ENCODE measurements at regions not wholly inside any gene's neighbourhood (a gene's known extent, or its start where the extent isn't known, plus 50 kb on each side); places are given as distances from the start of the nearest gene placed in this dataset.

DNA sequence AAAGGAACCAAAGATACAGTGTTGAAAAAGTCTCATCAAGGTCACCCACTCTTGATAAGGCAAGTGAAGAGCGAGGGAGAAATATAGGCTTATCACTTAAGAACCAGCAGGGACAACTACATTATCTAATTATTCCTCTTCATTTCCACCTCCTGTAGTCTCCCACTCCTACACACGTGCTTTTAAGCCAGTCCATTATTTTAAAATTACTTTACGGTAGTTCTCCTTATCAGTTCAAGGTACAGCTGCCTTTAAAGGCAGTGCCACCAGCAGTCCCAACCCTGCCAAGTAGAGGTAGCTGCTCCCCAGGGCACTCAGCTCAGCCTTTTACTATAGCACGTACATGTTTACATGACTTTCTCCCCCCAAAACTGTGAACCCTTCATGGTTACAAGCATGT, 161.5 kb upstream of the BLID start:
- no peak for DNase-seq (ENCODE audit: low spot score)

DNA sequence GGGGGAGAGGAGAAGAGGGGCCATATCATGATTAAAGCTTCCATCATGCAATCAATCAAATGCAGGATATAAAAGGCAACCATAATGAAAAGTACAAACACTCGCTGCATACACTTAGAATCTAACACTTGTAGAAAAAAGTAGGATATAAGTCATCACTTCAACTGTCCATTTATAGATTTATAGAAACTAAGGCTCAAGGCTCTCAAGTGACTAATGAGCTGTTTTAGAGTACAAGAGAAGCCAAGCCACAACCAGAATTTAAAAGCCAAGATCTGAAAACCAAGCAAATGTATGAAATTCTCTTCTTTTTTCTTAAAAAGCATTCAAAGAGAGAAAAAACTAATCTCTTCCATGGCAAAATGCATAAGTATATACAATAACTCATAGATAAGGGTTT, 160.2 kb upstream of the BLID start:
- DNase-seq (ENCODE audit: low spot score) = no peak

DNA sequence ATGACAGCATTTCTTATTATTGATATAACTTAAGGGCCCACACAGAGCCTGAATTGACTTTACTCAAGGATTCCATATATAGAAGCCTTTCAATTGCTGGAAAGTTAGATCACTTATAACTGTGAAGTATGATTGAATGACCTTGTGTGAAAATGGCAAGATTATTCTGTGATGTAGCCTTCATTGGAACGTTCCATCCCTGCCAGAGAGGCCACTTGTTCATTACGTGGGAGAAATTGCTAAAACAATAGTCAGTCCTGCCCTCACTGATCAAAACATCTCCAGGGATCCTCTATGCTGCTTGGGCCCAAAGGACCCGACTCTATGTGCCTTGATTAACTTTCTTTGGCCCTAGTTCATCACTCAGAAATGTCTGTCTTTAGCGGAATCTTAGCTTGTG, 159.5 kb upstream of the BLID start:
- no peak for DNase-seq (ENCODE audit: low spot score)

DNA sequence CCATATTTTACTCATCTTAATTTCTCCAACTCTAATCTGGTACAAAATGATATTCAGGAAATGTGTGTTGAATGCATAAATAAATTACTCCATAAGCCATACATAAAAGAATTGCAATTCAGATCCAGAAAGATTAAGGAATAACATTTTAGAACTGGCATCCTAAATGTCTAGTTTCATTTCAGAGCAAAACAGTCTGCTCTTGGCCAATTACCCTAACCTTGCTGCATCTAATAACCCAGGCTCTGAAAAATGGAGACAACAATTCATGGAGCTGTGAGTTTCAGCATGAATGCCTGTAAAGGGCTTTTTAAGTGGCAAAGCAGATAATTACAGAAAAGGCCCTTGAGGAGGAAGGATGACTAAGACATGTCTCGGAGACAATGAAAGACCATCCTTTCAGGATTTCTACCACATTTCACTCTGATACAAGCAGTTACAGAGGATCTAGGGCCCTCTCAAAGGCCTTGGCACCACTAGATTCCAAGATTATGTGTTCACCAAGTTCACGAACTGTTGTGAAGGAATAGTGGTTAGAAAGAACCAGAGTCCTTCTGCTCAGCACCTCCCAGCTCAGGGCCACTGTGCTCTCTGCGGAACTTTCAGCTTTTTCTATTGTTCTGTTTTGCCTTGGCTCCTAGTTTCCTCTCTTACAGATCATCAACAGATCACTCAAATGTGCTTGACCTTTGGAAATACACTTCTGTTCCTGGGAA, 157.6 kb upstream of the BLID start:
- no peak for DNase-seq (ENCODE audit: low spot score)

DNA sequence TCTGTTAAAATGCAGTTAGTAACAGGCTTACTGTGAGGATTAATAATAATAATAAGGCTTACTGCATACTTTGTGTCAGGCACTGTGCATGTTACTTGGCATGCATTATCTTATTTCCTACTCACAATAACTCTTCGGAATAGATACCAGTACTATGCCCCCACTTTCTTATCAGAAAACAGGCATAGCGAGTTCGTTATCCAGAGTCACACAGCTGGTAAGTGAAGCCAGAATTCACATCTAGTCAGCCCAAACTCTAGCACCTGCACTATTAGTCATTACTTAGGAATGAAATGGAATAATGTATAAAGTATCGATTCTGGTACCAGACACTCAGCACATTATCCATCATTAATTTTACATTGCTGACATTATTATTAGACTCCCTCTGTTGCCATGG, 155.7 kb upstream of the BLID start:
- no peak for DNase-seq (ENCODE audit: low spot score)

DNA sequence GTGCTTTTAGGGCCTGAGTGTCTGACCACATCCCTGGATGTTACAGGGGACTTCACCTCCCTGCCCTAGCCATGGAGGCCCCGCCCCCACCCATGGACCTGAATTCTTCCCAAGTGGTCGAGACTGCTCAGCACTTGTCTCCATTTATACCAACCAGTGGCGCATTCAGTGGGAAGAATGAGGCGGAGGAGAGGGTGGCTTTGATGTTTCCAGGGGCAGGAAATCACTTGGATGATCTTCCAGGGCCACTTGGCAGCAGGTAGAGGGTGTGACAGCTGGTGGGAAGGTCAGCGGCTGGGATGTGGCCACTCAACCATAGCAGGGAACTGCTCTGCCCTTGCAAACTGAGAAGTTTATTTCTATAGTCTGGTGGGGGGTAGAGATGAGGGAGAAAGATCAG, 155.1 kb upstream of the BLID start:
- DNase-seq (ENCODE audit: low spot score) = no peak

DNA sequence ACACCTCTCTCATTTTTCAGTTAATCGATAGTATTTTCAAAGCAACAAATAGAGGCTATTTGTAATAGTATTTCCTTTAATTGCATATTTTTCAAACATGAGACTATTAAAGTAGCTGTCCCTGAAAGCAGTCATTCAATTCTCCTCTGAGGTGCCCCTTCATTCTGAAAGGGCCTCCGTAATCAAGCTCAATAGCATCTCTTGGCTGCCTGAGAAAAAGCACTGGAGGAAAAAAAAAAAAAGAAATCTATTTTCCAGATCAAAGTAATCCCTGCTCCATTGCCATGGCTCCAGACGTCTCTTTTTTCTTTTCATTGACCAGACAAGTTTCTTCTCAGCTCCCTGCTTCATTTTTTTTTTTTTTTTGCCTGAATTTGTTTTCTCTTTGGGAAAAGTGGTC, 154.5 kb upstream of the BLID start:
- no peak for DNase-seq (ENCODE audit: low spot score)

DNA sequence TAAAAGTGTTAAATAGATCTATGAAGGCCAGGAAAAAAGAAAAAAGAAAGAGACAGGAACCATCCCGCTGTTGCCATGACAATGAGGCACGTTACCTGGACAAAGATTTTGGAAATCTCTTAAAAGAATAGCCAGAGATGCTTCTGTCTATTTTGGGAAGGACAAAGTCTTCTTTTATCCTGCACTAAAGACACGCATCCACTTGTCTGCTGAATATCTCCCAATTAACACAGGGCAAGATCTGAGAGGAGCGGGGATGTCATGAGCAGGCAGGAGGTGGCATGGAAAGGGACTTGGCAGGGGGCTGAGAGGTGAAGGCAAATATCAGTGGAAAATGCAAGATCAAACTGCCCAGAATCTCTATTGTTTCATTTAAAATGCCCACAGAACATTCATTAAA, 153.8 kb upstream of the BLID start:
- no peak for DNase-seq (ENCODE audit: low spot score)

DNA sequence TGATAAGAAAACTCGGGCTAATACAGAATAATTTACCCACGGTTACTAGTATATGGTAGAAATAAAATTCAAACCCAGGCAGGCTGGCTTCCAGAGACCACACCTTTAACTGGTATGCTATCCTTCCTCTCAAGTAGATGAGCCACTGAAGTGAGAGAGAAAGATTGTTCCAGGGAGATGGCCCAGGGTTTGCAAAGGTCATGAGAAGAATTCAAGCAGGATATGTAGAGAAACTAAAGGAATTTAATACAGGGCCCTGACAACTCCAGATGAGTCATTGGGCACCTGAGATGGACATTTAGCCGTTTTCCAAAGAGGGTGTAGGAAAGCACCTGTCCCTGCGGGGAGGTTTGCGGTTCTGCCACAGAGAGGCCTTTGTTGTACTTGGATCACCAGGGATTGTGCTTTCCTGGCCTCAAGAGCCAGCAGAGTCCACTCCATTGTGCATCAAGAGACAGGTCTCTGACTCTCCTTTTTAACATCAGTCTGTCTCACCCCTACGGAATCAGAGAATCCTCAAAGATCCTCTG, 152.7 kb upstream of the BLID start:
- no peak for DNase-seq (ENCODE audit: low spot score)

DNA sequence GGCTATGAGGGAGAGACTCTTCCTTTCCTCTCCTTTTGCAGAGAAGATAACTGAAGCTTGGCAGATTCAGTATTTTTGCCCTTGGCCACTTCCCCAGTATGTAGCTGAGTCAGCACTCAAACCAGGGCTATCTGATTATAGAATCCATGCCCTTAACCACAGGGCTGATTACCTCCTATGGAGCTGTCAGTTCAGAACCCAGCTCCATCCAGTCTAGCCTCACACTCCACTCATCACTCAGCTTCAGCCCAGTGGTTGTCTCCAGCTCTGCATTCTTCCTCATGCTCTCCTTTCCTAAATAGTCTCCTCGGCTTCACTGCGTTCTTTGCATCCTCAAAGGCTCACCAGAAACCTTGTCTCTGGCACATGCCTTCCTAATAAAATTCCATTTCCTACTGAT, 151.6 kb upstream of the BLID start:
- DNase-seq (ENCODE audit: low spot score) = no peak

DNA sequence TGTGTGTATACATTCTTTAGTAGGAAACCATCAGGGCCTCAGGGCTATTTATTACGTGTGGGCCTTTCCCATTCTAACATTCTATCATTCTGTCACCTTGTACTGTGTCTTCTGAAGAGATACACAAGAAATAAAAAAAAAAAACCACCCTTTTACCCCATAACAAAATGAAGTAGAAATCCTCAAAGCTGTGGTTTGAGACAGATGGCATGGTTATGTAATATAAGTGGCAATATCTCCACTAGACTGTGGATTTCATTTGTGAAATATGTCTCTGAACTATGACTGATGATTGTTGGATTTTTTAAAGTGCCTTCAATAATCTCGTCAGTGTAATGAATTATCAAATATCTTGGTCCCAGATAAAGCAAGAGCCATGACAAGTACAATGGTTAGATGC, 150.0 kb upstream of the BLID start:
- DNase-seq (ENCODE audit: low spot score) = no peak

DNA sequence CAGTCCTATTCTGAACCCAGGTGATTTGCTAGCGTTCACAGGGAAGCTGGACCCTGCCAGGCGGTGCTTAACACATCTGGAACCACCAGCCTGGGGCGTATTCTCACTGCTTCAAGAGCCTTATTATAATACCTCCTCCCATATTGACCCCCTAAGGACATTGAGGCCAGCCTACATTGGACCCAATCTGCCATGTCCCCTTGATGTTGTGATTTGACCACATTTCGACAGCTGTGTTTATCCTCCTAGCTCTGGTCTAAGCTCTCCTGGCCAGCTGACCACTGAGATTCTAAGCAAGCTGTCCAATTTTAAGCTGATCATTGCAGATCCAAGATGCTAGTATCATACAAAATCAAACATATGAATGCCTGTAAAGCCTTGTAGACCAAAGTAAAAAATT, 148.1 kb upstream of the BLID start:
- no peak for DNase-seq (ENCODE audit: low spot score)

DNA sequence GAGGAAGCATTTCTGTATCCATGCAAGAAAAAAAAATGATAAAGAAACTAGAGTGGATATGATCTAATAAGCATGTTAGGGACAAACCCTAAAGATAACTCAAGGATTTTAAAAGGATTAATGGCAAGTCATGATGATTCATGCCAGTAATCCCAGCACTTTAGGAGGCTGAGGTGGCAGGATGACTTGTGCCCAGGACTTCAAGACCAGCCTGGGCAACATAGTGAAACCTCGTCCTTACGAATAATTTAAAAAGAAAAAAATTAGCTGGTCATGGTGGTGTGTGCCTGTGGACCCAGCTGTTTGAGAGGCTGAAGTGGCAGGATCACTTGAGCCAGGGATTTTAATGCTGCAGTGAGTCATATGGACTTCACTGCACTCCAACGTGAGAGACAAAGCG, 145.5 kb upstream of the BLID start:
- no peak for DNase-seq (ENCODE audit: low spot score)

DNA sequence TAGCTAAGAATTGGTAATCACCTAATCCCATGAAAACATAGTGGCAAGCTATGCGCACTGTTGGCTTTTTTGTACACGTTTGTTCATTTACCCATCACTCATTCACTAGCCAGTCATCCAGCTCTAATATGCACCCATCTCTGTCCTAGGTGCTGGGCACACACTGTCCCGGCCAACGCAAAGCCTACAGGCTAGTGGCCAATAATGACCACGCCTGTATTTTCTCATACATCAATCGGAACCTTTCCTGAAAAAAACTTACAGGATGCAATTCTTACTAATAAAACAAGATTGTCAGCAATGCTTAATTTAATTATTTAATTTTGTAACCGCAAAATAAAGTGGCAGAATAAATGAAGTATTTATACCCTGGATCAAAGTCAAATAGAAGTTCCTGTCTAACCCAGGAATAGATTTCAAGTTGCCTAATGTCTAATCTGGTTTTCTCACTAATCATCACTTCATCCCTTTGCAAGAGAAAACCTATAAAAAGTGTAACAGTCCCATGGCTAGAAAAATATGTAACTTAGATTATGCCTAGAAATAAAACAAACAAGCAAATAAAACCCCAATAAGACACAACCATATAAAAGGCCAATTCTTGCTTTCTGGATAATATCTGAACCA, 143.3 kb upstream of the BLID start:
- DNase-seq (ENCODE audit: low spot score) = no peak

DNA sequence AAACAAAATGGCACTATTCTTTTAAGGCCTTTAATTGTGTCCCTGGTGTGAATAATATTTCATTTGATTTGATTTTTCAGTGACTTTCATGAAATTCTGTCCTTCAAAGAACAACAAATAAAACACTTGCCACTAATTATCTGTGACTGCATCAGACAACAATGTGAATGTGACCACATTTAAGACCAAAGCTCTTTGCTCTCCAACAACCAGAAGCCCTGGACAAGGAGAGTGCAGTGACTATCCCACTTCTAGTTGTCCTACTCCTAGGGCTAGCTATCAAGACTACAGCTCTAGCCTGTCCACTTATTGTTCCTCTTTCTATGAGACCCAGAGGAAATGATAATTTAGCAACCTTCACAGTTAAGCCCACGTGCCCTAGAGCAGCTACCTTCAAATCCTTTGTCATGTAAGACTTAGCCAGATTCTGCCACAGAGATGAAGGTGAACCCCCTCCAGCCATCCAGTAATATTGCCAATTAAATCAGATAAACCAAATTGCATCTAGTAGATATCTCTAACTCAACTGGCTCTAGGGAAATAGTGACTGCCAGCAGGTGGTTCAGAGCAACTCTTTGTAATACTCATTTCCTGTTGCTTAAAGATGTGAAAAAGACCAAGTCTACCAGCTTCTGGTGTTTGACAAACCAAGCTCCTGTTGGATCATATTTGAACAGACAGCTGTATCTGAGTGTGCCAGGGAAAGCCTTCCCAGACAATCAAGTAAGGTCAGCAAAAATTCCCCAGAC, 142.6 kb upstream of the BLID start:
- DNase-seq (ENCODE audit: low spot score) = no peak

DNA sequence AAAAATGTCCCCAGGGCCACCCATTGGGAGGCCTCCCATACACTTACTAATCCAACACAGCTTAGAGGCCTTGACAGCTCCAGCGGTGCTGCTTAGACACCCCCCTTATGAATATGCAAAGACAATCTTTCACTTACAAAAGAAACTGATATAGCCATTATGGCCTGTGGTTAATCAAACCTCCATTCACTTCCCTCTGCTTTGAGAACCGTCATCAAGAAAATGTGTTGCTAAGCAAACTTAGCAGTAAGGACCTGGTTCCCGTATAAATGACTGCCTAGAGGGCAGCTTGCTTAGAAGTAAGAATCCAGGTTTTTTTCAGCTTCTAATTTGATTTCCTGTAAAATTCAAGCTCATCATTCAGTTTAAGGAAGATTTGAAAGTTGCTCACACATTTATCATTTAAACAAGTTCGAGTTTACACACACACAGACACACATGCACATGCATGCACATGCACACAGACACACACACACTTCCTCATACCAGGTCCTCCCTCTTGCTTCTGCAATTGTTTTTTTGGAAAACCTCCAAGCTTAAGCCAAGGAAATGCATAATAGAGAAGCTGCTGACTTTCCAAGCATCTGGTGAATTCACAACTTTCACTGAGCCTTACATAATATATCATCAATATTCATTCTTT, 137.7 kb upstream of the BLID start:
- DNase-seq (ENCODE audit: low spot score) = no peak

DNA sequence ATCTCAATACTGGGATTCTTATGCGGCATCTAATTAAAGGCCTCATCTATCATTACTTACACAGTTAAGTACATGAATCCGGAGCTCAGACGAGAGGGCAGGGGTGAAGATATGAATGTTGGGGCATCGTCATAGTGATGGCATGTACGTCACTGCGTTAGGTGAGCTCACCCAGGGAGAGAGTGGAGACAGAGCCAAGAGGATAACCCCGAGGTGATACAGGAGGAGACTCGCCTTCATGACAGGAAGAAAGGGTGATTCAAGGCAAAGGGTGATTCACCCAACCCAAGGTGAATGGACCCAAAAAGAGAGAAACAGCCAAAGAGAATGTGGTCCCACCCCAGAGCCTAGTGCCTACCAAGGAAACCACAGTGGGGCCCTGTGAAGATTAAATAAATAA, 132.9 kb upstream of the BLID start:
- no peak for DNase-seq (ENCODE audit: low spot score)

DNA sequence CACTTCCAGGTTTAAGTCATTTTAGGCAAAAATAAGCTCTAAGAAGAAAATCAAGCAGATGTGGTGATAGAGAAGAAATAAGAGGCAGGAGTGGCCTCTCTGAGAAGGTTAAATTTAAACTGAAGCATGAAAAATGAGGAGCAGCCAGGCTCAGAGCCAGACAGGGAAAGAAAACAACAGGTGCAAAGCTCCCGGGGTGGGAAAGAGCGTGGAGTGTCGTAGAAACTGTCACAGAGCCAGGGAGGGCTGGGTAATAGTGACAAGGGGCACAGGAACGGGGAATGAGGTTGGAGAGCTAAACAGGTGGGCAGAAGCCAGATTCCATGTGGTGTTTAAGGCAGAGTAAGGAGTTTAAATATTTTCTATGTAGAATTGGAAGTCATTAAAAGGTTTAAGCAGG, 132.1 kb upstream of the BLID start:
- DNase-seq (ENCODE audit: low spot score) = no peak

DNA sequence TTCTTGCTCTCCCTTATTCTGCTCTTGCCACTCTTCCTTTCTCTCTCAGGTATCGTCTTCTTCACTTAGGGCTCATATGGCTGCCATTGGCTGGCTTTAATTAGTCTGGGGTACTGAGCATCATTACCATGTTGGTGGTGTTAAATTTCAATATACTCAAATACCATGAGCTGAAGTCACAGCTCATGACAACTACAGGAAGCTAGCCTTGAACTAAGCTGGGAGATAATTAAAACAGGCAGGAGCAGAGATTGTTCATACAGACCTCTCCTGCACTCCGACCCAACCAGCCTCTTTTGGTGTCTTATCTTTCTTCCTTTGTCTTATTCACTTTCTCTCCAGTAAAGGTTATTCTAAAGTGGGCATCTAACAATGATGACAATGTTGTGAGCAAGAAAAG, 130.9 kb upstream of the BLID start:
- DNase-seq (ENCODE audit: low spot score) = no peak

DNA sequence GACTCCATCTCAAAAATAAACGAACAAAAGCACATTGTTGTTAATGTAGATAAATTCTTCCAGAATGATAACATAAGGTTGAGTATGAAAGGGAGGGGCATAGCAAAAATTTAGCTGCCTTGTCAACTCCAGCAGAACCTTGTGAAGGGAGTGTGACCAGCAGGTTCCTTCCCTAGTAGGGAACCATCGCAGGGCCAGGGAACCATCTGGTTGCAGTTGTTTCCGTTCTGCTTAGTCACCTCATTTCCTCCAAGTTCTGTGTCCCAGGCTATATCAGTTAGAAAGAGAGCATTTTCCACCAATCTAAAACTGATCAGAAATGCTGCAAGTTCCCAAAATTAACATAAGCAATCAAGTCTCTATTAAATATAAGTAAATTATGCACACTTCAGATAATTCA, 126.7 kb upstream of the BLID start:
- DNase-seq (ENCODE audit: low spot score) = no peak

DNA sequence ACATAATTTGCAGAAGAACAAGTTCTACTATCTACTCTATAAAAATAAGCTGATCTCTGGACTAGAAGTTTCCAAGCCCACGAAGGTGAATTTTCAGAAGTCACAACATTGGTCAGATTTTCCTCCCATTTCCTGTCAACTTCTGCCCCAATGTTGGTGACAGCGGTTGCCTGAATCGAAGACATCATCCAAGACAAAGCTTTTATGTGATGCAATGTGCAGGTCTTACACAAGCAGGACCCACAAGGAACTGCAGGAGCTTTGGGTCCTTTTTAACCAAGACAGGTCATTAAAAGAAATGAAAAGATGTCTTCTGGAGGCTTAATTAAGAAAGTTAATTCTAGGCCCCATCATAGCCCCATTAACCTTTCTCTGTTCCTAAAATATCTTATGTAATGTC, 125.6 kb upstream of the BLID start:
- DNase-seq (ENCODE audit: low spot score) = no peak

DNA sequence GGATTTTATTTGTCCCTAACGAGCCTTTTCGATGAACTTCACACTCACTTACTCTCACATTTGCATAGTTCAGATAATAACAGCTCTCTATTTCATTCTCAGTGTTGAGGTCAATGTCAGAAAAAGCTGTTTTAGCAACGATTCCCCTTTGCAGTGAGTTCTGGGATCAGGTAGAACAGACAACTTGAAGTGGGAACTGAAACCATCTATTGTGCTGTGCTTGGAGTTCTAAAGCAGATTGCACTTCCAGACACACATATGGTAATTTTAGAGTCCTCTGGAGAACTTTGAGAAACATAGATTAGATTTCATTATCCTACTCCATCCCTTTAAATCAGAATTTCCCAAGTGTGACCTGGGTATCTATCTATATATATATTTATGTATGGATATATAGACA, 124.6 kb upstream of the BLID start:
- no peak for DNase-seq (ENCODE audit: low spot score)

All from mesenteric fat pad (tissue), 1 donor.